ENCODE measurements at regions not wholly inside any gene's neighbourhood (a gene's known extent, or its start where the extent isn't known, plus 50 kb on each side); places are given as distances from the start of the nearest gene placed in this dataset.

GRCh38 chr6:122170274-122170673 lies 229.2 kb upstream of the HSF2 start:
- TF ChIP-seq HNF4A (conservative IDR thresholded peaks at IDR 0.05) (no peak), RAD21 (IDR thresholded peaks at IDR 0.05) (no peak), SP1 (IDR thresholded peaks at IDR 0.05) (no peak), CTCF (IDR thresholded peaks at IDR 0.05; ENCODE audit: low read depth, low read length, missing input control) (no peak), FOXA1 (IDR thresholded peaks at IDR 0.05) (no peak), JUND (IDR thresholded peaks at IDR 0.05) (no peak), REST (IDR thresholded peaks at IDR 0.05) (no peak), ATF3 (IDR thresholded peaks at IDR 0.05) (no peak), TAF1 (conservative IDR thresholded peaks at IDR 0.05) (no peak), NR2F2 (IDR thresholded peaks at IDR 0.05) (no peak), GABPA (IDR thresholded peaks at IDR 0.05 in 1 of 2, conservative IDR thresholded peaks at IDR 0.05 in 1 of 2) (no peak), YY1 (IDR thresholded peaks at IDR 0.05) (no peak), RXRA (IDR thresholded peaks at IDR 0.05) (no peak)

Data from liver (tissue), 3 donors.